ENCODE measurements at regions not wholly inside any gene's neighbourhood (a gene's known extent, or its start where the extent isn't known, plus 50 kb on each side); places are given as distances from the start of the nearest gene placed in this dataset.

DNA sequence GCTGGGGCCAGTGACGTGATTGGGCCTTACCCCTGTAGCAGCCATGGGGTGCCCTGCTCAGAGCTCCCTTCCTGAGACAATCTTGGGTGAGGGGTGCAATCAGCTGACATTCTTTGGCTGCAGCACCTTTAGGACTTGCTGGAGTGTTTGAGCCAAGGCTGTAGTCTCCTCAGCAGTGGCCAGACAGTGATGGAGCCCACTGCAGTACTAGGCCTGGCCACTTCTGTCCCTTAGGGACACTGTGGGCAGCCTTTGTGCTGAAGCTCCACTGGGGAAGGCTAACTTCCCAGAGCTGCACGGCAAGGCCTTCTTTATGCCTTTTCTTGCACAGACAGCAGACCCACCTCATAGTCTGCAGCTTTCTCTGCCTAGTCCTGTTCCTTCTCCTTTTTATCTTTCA lies 284.9 kb upstream of the IGF1R start:
- no peak for TF ChIP-seq POLR2AphosphoS5 (IDR thresholded peaks at IDR 0.05; ENCODE audit: borderline replicate concordance, low read depth, low read length)
- no peak for TF ChIP-seq EZH2 (IDR thresholded peaks at IDR 0.05)
